ENCODE measurements at regions not wholly inside any gene's neighbourhood (a gene's known extent, or its start where the extent isn't known, plus 50 kb on each side); places are given as distances from the start of the nearest gene placed in this dataset.
"Not testable (repeated sequence)": the region's sequence is repeated elsewhere in the genome, so short reads cannot be mapped to it uniquely, and the experiment has no call there.

DNA sequence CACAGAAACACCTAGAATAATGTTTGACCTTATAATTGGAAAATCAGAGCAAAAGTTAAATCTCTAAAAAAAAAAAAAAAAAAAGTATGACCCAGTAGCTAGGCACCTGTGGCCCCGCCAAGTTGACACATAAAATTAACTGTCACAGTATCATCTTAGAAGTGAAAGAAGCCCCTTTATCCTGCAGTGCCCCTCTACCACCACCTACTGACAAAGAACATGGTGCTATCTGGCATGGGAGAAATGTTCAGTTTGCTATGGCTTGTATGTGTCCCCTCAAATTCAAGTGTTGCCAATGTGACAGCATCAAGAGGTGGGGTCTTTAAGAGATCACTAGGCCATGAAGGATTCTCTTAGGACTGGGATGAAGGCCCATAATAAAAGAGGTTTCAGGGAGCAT, 601.5 kb downstream of the TRIML1 start:
- DNase-seq; intact Hi-C loops (cut with DNase I): not testable (repeated sequence)

DNA sequence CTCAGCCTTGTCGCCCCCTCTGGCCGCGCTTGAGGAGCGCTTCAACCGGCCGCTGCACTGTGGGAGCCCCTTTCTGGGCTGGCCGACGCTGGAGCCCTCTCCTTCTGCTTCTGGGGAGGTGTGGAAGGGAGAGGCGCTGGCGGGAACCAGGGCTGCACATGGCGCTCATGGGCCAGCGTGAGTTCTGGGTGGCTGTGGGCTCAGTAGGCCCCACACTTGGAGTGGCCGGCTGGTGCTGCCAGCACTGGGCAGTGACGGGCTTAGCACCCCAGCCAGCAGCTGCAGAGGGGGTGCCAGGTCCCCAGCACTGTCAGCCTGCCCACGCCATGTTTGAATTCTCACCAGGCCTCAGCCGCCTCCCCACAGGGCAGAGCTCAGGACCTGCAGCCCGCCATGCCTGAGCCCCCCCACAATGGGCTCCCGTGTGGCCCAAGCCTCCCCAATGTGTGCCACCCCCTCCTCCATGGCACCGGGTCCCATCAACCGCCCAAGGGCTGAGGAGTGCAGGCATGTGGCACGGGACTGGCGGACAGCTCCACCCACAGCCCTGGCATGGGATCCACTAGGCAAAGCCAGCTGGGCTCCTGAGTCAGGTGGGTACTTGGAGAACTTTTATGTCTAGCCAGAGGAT, 615.2 kb downstream of the TRIML1 start:
- intact Hi-C loops (cut with DNase I) = no loop called here

GRCh38 chr4:188767496-188767895, 628.3 kb downstream of the TRIML1 start:
- intact Hi-C loops (cut with DNase I) = no loop called here
- no peak for DNase-seq

More for the DNA sequence above, 615.2 kb downstream of the TRIML1 start:
- no peak for DNase-seq

GRCh38 chr4:188778905-188779304, 639.7 kb downstream of the TRIML1 start:
- intact Hi-C loops (cut with DNase I) = no loop called here

DNA sequence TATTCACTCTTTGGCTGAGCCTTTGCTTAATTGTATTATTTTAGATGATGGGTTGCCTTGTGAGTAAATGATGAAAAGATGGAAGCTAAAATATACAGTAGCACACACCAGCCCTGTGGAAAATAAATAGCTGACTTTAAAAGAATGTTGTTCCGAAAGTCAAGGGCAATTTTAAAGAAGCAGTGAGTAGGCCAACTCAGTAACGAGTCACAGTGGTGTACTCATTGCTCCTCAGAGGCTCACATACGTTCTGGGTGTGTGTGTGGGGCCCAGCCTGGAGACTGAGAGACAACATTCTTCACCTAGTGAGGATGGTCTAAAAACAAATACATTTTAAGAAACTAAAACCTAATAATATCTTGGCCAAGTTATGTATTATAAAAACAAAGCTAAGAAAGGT, 640.3 kb downstream of the TRIML1 start:
- no peak for DNase-seq
- intact Hi-C loops (cut with DNase I) = no loop called here

More at GRCh38 chr4:188778905-188779304, 639.7 kb downstream of the TRIML1 start:
- no peak for DNase-seq

- intact Hi-C loops (cut with DNase I) = no loop called here
These were observed 640.8 kb downstream of the TRIML1 start for GRCh38 chr4:188780028-188780427.

DNA sequence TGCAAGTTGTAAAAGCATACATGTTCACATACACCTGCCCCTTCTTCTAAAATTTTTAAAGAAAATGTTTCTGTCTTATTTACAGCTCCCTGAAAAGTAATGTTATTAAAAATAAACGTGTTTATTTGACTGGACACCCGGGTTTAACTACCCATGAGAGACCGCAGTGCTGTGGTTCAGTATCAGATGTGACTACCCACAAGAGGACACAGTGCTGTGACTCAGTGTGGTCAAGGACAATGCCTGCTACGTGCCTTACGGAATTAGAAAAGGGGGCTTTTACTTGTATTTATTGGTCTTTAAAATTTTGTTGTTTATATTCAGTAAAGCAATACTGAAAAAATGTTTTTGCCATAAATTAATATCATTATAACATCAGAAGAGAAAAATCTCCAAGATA, 641.4 kb downstream of the TRIML1 start:
- intact Hi-C loops (cut with DNase I) = no loop called here
- DNase-seq = no peak

More at GRCh38 chr4:188780028-188780427, 640.8 kb downstream of the TRIML1 start:
- DNase-seq = no peak

DNA sequence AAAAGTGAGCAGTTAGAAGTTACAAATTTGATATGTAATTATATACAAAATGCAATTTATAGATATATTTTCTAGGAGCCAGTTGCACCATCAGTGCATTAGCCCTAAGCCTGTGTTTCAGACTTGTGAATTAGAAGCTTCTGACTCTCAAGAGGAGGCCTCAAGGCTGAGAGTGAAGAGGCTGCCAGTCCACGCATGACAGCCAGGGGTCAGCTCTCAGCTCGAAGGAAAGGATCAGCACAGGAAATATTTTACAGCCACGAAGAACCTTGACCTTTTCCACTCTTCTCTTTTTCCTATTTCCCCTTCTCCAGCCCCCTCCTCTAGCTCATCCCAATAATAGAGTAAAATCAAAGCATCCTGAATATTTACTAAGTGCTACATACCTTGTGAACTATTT, 642.4 kb downstream of the TRIML1 start:
- intact Hi-C loops (cut with DNase I) = no loop called here
- peak in 8 of 42 donors; percentile 5 to 44 (median 12) for DNase-seq

- no peak for DNase-seq
- intact Hi-C loops (cut with DNase I) = no loop called here
These were observed 643.9 kb downstream of the TRIML1 start for GRCh38 chr4:188783175-188783574.

DNA sequence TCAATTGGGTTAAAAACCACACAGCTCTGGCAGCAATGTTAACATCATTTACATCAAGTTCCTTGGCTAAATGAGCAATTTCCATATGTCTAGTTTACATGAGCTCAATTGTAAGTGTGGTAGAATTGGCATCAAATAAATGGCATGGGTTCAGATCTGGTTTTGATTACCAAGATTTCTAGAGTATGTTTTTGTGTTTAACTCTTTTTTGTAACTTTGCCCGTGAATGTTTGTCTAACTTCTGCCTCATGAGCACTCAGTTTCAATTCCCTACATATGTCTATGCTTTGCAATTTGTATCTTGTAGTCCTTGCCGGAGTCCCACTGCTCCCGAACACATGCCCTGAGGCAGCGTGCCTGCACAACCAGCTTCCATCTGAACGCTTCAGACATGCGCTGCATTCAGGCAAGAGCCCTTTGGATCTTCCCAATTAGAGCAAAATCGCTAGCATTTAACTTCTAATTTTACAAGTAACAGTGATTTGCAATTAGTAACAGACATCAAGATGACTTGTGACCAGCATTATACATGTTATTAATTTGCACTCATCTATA, 644.4 kb downstream of the TRIML1 start:
- intact Hi-C loops (cut with DNase I) = no loop called here
- no peak for DNase-seq

GRCh38 chr4:188796600-188796999, 657.4 kb downstream of the TRIML1 start:
- DNase-seq; intact Hi-C loops (cut with DNase I): not testable (repeated sequence)

GRCh38 chr4:188797011-188797410, 657.8 kb downstream of the TRIML1 start:
- intact Hi-C loops (cut with DNase I) = not testable (repeated sequence)

DNA sequence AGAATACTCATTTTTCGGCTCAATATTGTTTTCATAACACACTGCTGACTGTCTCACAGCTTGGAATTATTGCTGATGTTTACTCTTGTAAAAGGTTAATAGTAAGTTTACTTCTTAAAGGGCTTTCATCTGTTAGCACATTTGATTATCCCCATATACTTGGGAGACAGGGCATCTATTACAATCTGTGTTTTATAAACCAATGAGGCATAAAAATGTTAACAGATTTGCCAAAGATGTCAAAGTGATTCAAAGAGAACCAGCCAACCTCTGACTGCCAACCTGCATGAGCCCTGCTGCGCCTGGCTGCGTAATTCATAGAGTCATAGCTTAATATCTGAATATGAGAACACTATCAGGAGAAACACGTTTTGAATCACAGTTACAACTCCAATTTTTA, 665.6 kb downstream of the TRIML1 start:
- intact Hi-C loops (cut with DNase I) = no loop called here
- no peak for DNase-seq

More at GRCh38 chr4:188797011-188797410, 657.8 kb downstream of the TRIML1 start:
- DNase-seq = not testable (repeated sequence)

- DNase-seq = no peak
- intact Hi-C loops (cut with DNase I) = no loop called here
These were observed 671.9 kb downstream of the TRIML1 start for GRCh38 chr4:188811121-188811520.

GRCh38 chr4:188812644-188813043, 673.4 kb downstream of the TRIML1 start:
- intact Hi-C loops (cut with DNase I) = no loop called here
- no peak for DNase-seq

- intact Hi-C loops (cut with DNase I) = no loop called here
- no peak for DNase-seq
These were observed 679.1 kb downstream of the TRIML1 start for GRCh38 chr4:188818300-188818699.

- intact Hi-C loops (cut with DNase I) = no loop called here
- no peak for DNase-seq
These were observed 680.0 kb downstream of the TRIML1 start for GRCh38 chr4:188819233-188819632.

DNA sequence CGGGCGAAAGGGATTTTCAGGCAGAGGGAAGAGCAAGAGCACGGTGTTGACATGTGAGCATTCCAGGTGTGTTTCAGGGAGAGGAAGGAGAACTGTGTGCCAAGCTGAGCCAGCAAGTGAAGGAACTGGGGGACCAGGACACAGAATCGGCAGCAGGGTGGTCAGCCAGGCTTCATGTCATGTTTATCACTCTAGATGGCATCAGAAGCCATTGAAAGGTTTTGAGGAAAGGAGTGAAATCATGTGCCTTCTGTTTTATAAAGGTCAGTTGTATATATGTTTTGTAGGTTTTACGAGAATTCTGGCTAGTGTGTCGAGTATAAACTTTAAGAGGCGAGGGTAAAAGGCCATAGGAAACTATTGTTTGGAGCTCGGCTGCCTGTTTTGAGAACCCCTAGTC, 682.3 kb downstream of the TRIML1 start:
- no peak for DNase-seq
- intact Hi-C loops (cut with DNase I) = no loop called here

DNA sequence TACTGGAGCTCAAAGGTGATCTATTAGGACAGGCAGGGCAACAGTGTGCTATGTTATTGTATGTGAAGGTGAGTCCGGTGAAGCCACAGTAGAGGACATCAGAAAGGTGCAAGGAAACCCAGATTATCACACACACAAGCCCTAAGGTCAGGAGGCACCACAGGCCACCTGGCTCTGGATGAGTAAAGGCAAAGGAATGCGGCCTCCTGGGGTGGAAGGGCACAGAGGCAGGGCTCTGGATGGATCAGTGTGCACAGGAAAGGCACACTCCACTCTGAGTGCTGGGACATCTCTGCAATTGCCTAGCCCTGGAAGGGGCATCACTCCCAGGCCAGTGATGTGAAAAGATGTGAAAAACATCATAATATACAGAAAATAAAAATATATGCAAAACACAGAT, 683.5 kb downstream of the TRIML1 start:
- intact Hi-C loops (cut with DNase I) = no loop called here

GRCh38 chr4:188824553-188824952, 685.3 kb downstream of the TRIML1 start:
- intact Hi-C loops (cut with DNase I) = no loop called here
- no peak for DNase-seq

More for the DNA sequence above, 683.5 kb downstream of the TRIML1 start:
- no peak for DNase-seq

DNA sequence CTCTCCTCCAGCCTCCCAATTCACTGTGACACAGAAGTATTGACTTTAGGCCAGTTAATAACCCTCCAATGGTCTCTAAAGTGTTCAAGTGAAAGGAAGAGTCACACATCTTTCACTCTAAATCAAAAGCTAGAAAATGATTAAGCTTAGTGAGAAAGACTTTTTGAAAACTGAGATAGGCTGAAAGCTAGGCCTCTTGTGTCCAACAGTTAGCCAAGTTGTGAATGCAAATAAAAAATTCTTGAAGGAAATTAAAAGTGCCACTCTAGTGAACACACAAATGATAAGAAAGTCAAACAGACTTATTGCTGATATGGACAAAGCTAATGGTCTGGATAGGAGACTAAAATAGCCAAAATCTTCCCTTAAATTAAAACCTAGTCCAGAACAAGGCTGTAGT, 687.2 kb downstream of the TRIML1 start:
- no peak for DNase-seq
- intact Hi-C loops (cut with DNase I) = no loop called here

Measured in head of caudate nucleus (tissue), 42 donors.